ENCODE measurements at regions not wholly inside any gene's neighbourhood (a gene's known extent, or its start where the extent isn't known, plus 50 kb on each side); places are given as distances from the start of the nearest gene placed in this dataset.

DNA sequence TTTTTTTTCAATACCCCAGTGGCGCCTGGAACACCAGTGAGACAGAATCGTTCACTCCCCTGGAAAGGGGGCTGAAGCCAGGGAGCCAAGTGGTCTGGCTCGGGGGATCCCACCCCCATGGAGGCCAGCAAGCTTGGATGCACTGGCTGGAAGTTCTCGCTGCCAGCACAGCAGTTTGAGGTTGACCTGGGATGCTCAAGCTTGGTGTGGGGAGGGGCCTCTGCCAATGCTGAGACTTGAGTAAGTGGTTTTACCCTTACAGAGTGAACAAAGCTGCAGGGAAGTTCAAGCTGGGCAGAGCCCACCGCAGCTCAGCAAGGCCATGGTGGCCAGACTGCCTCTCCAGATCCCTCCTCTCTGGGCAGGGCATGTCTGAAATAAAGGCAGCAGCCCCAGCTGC lies 276.2 kb upstream of the CNTN6 start:
- FAIRE-seq: no peak
- TF ChIP-seq POU2F2 (IDR thresholded peaks at IDR 0.05; ENCODE audit: low read depth, low read length) (no peak), SPI1 (IDR thresholded peaks at IDR 0.05; ENCODE audit: low read depth, low read length) (no peak), POLR2AphosphoS5 (IDR thresholded peaks at IDR 0.05; ENCODE audit: low read depth, low read length) (no peak), PAX5 (IDR thresholded peaks at IDR 0.05; ENCODE audit: insufficient read depth, low read length, severe bottlenecking) (no peak)
- DNase-seq (ENCODE audit: insufficient read length, low spot score): no peak

DNA sequence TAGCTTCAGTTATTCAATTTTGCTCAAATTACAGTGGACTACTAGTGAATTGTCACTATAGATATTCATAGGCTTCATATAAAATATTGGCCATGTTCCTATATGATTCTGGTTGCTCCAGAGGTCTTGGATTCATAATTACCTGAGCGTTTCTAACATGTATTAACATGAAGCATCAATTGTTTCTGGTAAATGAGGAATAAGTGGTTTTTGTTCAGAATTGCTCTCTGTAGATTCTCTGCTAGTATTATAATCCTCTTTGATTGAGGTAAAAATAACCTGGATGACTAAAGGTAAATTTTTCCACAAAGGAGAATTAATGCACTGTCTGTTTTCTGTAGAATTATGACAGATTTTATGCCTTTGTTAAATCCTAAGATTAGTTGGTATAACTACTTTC lies 258.1 kb upstream of the CNTN6 start:
- TF ChIP-seq TAF1 (IDR thresholded peaks at IDR 0.05; ENCODE audit: low read depth, low read length): no peak
- no peak for TF ChIP-seq POLR2AphosphoS5 (IDR thresholded peaks at IDR 0.05; ENCODE audit: low read depth, low read length)
- no peak for TF ChIP-seq POLR2A (IDR thresholded peaks at IDR 0.05; ENCODE audit: low read depth, low read length)
- no peak for TF ChIP-seq POU2F2 (IDR thresholded peaks at IDR 0.05; ENCODE audit: low read depth, low read length)
- no peak for TF ChIP-seq PAX5 (IDR thresholded peaks at IDR 0.05; ENCODE audit: insufficient read depth, low read length, severe bottlenecking)
- TF ChIP-seq SPI1 (IDR thresholded peaks at IDR 0.05; ENCODE audit: low read depth, low read length): no peak
- no peak for FAIRE-seq
- no peak for DNase-seq (ENCODE audit: insufficient read length, low spot score)

DNA sequence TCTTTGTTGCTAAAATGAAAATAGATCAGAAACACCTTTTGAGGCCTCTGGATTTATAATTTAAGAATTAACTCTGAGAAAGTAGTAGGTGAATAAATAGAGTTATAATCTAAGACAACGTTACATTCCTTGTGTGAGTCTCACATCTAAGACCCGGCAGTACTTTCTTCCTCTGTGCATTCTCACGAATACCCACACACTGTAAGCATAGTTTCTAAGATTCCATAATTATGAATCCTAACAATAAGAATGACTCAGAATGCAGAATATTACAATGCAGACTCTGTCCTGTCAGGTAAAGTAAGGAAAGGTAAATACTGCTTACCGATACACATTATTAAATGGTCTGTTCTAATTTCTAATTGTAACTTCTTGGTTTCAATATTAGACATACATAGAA lies 257.7 kb upstream of the CNTN6 start:
- DNase-seq (ENCODE audit: insufficient read length, low spot score) (no peak), FAIRE-seq (no peak)
- no peak for TF ChIP-seq SPI1 (IDR thresholded peaks at IDR 0.05; ENCODE audit: low read depth, low read length)
- no peak for TF ChIP-seq POU2F2 (IDR thresholded peaks at IDR 0.05; ENCODE audit: low read depth, low read length)
- TF ChIP-seq POLR2A (IDR thresholded peaks at IDR 0.05; ENCODE audit: low read depth, low read length): no peak
- no peak for TF ChIP-seq PAX5 (IDR thresholded peaks at IDR 0.05; ENCODE audit: insufficient read depth, low read length, severe bottlenecking)
- no peak for TF ChIP-seq POLR2AphosphoS5 (IDR thresholded peaks at IDR 0.05; ENCODE audit: low read depth, low read length)
- TF ChIP-seq TAF1 (IDR thresholded peaks at IDR 0.05; ENCODE audit: low read depth, low read length): no peak

DNA sequence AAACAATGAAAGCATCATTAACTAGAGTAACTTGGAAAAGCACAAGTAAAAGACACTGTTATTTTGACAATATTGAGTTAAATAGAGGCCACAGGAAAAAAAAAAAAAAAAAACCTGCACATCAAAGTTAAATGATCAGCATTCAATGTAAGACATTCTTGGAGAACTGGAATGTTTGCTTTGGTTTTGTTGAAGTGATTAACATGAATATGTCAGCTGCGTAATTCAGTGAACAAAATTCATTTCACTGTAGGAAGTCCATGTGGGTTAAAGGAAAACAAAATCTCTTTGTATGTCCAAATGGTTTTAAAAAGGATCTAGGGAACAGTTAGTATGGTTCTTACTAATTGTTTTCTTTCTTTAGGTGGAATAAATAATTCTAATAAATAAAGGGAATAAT lies 252.8 kb upstream of the CNTN6 start:
- DNase-seq (ENCODE audit: insufficient read length, low spot score): no peak
- TF ChIP-seq POU2F2 (IDR thresholded peaks at IDR 0.05; ENCODE audit: low read depth, low read length) (no peak), POLR2AphosphoS5 (IDR thresholded peaks at IDR 0.05; ENCODE audit: low read depth, low read length) (no peak), POLR2A (IDR thresholded peaks at IDR 0.05; ENCODE audit: low read depth, low read length) (no peak), PAX5 (IDR thresholded peaks at IDR 0.05; ENCODE audit: insufficient read depth, low read length, severe bottlenecking) (no peak), SPI1 (IDR thresholded peaks at IDR 0.05; ENCODE audit: low read depth, low read length) (no peak), TAF1 (IDR thresholded peaks at IDR 0.05; ENCODE audit: low read depth, low read length) (no peak)
- FAIRE-seq: no peak

DNA sequence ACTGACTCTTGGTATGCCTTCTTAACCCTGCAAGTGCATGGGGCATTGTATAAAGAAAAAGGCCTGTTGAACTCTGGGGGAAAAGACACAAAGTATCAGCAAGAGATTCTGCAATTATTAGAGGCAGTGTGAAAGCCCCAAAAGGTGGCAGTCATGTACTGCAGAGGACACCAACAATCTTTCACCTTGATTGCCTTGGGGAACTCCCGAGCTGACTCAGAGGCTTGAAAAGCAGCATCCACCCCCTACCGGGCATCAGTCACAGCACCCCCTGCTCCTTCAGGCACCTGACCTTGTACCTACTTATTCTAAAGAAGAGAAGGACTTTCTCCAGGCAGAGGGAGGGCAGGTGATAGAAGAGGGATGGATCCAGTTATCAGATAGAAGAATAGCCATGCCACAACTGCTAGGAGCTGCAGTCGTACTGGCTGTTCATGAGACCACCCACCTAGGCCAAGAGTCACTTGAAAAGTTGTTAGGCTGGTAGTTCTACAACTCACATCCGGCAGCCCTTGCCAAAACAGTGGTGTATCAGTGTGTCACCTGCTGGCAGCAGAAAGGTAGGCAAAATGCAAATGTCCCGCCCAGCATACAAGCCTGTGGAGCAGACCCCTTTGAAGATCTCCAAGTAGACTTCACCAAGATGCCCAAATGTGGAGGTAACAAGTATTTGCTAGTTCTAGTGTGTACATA lies 241.6 kb upstream of the CNTN6 start:
- DNase-seq (ENCODE audit: insufficient read length, low spot score): peak; percentile 1
- FAIRE-seq: no peak
- TF ChIP-seq POLR2A (IDR thresholded peaks at IDR 0.05; ENCODE audit: low read depth, low read length) (no peak), POLR2AphosphoS5 (IDR thresholded peaks at IDR 0.05; ENCODE audit: low read depth, low read length) (no peak), PAX5 (IDR thresholded peaks at IDR 0.05; ENCODE audit: insufficient read depth, low read length, severe bottlenecking) (no peak), SPI1 (IDR thresholded peaks at IDR 0.05; ENCODE audit: low read depth, low read length) (no peak), TAF1 (IDR thresholded peaks at IDR 0.05; ENCODE audit: low read depth, low read length) (no peak), POU2F2 (IDR thresholded peaks at IDR 0.05; ENCODE audit: low read depth, low read length) (no peak)

DNA sequence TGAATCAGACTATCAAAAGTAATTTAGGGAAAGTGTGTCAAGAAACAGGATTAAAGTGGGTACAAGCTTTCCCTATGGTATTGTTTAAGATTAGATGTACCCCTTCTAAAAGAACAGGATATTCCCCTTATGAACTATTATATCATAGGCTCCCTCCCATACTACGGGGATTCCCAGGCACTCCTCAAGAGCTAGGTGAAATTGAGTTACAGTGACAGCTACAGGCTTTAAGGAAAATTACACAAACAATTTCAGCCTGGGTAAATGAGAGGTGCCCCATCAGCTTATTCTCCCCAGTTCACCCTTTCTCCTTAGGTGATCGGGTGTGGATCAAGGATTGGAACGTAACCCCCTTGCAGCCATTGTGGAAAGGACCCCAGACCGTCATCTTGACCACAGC lies 240.8 kb upstream of the CNTN6 start:
- no peak for TF ChIP-seq POLR2AphosphoS5 (IDR thresholded peaks at IDR 0.05; ENCODE audit: low read depth, low read length)
- no peak for TF ChIP-seq SPI1 (IDR thresholded peaks at IDR 0.05; ENCODE audit: low read depth, low read length)
- TF ChIP-seq TAF1 (IDR thresholded peaks at IDR 0.05; ENCODE audit: low read depth, low read length): no peak
- TF ChIP-seq PAX5 (IDR thresholded peaks at IDR 0.05; ENCODE audit: insufficient read depth, low read length, severe bottlenecking): no peak
- TF ChIP-seq POU2F2 (IDR thresholded peaks at IDR 0.05; ENCODE audit: low read depth, low read length): no peak
- TF ChIP-seq POLR2A (IDR thresholded peaks at IDR 0.05; ENCODE audit: low read depth, low read length): no peak
- FAIRE-seq (no peak), DNase-seq (ENCODE audit: insufficient read length, low spot score) (no peak)

DNA sequence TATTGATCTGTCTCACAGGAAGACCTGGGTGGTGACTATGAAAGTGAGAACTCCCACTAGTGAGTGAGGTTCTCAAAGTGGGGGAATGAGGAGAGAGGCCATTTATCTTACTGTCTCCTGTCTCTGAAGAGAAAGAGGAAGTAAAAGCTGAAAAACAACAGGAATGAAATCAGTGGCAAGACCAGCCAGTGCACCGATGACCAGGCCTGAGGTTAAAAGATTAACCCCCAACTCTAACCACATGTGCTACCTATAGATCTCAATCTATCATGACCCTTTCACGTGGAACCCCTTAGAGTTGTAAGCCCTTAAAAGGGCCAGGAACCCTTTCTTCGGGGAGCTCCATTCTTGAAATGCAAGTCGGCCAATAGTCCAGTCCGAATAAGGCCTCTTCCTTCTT lies 239.3 kb upstream of the CNTN6 start:
- TF ChIP-seq POLR2A (IDR thresholded peaks at IDR 0.05; ENCODE audit: low read depth, low read length): no peak
- no peak for TF ChIP-seq TAF1 (IDR thresholded peaks at IDR 0.05; ENCODE audit: low read depth, low read length)
- TF ChIP-seq PAX5 (IDR thresholded peaks at IDR 0.05; ENCODE audit: insufficient read depth, low read length, severe bottlenecking): no peak
- TF ChIP-seq SPI1 (IDR thresholded peaks at IDR 0.05; ENCODE audit: low read depth, low read length): no peak
- no peak for TF ChIP-seq POU2F2 (IDR thresholded peaks at IDR 0.05; ENCODE audit: low read depth, low read length)
- TF ChIP-seq POLR2AphosphoS5 (IDR thresholded peaks at IDR 0.05; ENCODE audit: low read depth, low read length): no peak
- DNase-seq (ENCODE audit: insufficient read length, low spot score) (no peak), FAIRE-seq (no peak)

DNA sequence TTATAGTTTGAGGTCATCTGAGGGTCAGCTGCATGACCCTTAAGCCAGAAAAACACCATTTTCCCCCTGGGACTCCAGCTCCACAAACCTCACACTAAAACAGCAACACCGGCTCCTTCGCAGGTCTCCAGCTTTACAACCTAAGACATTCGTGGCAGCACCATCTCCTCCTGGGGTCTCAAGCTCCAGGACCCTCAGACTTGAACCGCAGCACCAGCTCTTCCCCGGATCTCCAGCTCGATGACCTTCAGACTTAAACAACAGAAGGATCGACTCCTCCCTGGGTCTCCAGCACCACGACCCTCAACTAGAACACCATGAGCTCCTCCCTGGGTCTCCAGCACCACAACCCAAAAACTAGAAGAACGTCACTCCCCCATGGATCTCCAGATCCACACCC lies 233.7 kb upstream of the CNTN6 start:
- no peak for TF ChIP-seq PAX5 (IDR thresholded peaks at IDR 0.05; ENCODE audit: insufficient read depth, low read length, severe bottlenecking)
- TF ChIP-seq POLR2AphosphoS5 (IDR thresholded peaks at IDR 0.05; ENCODE audit: low read depth, low read length): no peak
- no peak for TF ChIP-seq POU2F2 (IDR thresholded peaks at IDR 0.05; ENCODE audit: low read depth, low read length)
- no peak for TF ChIP-seq SPI1 (IDR thresholded peaks at IDR 0.05; ENCODE audit: low read depth, low read length)
- no peak for TF ChIP-seq TAF1 (IDR thresholded peaks at IDR 0.05; ENCODE audit: low read depth, low read length)
- TF ChIP-seq POLR2A (IDR thresholded peaks at IDR 0.05; ENCODE audit: low read depth, low read length): no peak
- FAIRE-seq (no peak), DNase-seq (ENCODE audit: insufficient read length, low spot score) (no peak)

DNA sequence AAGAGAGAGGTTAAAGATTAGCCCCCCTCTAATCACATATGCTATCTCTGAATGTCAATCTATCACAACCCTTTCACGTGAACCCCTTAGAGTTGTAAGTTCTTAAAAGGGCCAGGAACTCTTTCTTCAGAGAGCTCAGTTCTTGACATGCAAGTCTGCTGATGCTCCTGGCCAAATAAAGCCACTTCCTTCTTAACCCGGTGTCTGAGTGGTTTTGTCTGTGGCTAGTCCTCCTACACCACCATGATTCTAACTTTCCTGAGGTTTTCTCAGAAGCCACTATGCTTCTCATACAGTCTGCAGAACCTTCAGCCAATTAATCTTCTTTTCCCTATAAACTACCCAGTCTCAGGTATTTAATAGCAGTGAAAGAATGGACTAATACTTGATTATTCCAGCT lies 231.1 kb upstream of the CNTN6 start:
- TF ChIP-seq POLR2AphosphoS5 (IDR thresholded peaks at IDR 0.05; ENCODE audit: low read depth, low read length): no peak
- no peak for TF ChIP-seq SPI1 (IDR thresholded peaks at IDR 0.05; ENCODE audit: low read depth, low read length)
- no peak for TF ChIP-seq PAX5 (IDR thresholded peaks at IDR 0.05; ENCODE audit: insufficient read depth, low read length, severe bottlenecking)
- TF ChIP-seq POU2F2 (IDR thresholded peaks at IDR 0.05; ENCODE audit: low read depth, low read length): no peak
- TF ChIP-seq TAF1 (IDR thresholded peaks at IDR 0.05; ENCODE audit: low read depth, low read length): no peak
- no peak for TF ChIP-seq POLR2A (IDR thresholded peaks at IDR 0.05; ENCODE audit: low read depth, low read length)
- FAIRE-seq (no peak), DNase-seq (ENCODE audit: insufficient read length, low spot score) (no peak)

DNA sequence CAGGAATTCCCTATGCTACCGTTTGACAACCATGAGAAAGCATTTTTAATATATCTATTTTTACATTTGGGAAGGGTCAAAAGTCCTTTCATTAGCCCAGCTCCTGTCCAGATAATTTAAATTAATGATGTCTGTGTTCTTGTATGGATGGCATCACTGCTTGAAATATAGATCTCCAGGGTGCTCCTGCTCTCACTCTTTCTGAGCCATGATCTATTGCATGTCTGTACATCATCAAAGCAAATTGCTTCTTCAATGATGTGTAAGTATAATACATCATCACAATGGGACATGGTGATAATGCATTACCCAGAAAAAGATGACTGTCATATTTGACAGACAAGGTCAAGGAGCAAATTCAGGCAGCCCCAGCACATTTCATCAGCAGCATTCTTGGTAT lies 223.6 kb upstream of the CNTN6 start:
- no peak for DNase-seq (ENCODE audit: insufficient read length, low spot score)
- no peak for FAIRE-seq
- TF ChIP-seq PAX5 (IDR thresholded peaks at IDR 0.05; ENCODE audit: insufficient read depth, low read length, severe bottlenecking) (no peak), SPI1 (IDR thresholded peaks at IDR 0.05; ENCODE audit: low read depth, low read length) (no peak), POU2F2 (IDR thresholded peaks at IDR 0.05; ENCODE audit: low read depth, low read length) (no peak), TAF1 (IDR thresholded peaks at IDR 0.05; ENCODE audit: low read depth, low read length) (no peak), POLR2AphosphoS5 (IDR thresholded peaks at IDR 0.05; ENCODE audit: low read depth, low read length) (no peak), POLR2A (IDR thresholded peaks at IDR 0.05; ENCODE audit: low read depth, low read length) (no peak)
